ENCODE measurements at regions not wholly inside any gene's neighbourhood (a gene's known extent, or its start where the extent isn't known, plus 50 kb on each side); places are given as distances from the start of the nearest gene placed in this dataset.

GRCh38 chr1:48105165-48105564 lies 108.0 kb upstream of the TRABD2B start:
- Histone ChIP-seq H3K36me3 (ENCODE audit: insufficient read depth, low read length) (no peaks in the 10 kb centered on the region), H3K4me1 (ENCODE audit: insufficient read depth, low read length, severe bottlenecking) (no peaks in the 10 kb centered on the region), H2AFZ (ENCODE audit: low read length) (no peak overlapping the region), H4K20me1 (ENCODE audit: insufficient read depth, low read length) (no peaks in the 10 kb centered on the region), H3K27me3 (ENCODE audit: insufficient read depth, low read length) (no peaks in the 10 kb centered on the region), H3K4me2 (ENCODE audit: low read length) (no peak overlapping the region), H3K9ac (ENCODE audit: low read length) (no peak overlapping the region), H3F3A (ENCODE audit: insufficient read depth, low read length) (no peaks in the 10 kb centered on the region), H3K4me3 (ENCODE audit: low read depth, low read length, poor library complexity, severe bottlenecking) (no peak overlapping the region), H3K9me2 (ENCODE audit: low read depth, low read length) (no peaks in the 10 kb centered on the region), H3K27ac (ENCODE audit: low read depth, low read length, poor library complexity, severe bottlenecking) (no peak overlapping the region), H3K9me3 (ENCODE audit: low read length) (no peaks in the 10 kb centered on the region), H3K79me2 (ENCODE audit: insufficient read depth, low read length) (no peaks in the 10 kb centered on the region)
- TF ChIP-seq EZH2 (IDR thresholded peaks at IDR 0.05; ENCODE audit: borderline replicate concordance, low read length) = no peak
- TF ChIP-seq, protein P1, sequence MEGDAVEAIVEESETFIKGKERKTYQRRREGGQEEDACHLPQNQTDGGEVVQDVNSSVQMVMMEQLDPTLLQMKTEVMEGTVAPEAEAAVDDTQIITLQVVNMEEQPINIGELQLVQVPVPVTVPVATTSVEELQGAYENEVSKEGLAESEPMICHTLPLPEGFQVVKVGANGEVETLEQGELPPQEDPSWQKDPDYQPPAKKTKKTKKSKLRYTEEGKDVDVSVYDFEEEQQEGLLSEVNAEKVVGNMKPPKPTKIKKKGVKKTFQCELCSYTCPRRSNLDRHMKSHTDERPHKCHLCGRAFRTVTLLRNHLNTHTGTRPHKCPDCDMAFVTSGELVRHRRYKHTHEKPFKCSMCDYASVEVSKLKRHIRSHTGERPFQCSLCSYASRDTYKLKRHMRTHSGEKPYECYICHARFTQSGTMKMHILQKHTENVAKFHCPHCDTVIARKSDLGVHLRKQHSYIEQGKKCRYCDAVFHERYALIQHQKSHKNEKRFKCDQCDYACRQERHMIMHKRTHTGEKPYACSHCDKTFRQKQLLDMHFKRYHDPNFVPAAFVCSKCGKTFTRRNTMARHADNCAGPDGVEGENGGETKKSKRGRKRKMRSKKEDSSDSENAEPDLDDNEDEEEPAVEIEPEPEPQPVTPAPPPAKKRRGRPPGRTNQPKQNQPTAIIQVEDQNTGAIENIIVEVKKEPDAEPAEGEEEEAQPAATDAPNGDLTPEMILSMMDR (IDR thresholded peaks at IDR 0.05; ENCODE audit: low read length) = peak; percentile 10; the same call in 1 of the 2 replicates

GRCh38 chr1:48103495-48103894 lies 106.3 kb upstream of the TRABD2B start:
- no peaks in the 10 kb centered on the region for H3F3A ChIP-seq (ENCODE audit: insufficient read depth, low read length)
- no peaks in the 10 kb centered on the region for H3K4me1 ChIP-seq (ENCODE audit: insufficient read depth, low read length, severe bottlenecking)
- no peaks in the 10 kb centered on the region for H4K20me1 ChIP-seq (ENCODE audit: insufficient read depth, low read length)
- no peaks in the 10 kb centered on the region for H3K27me3 ChIP-seq (ENCODE audit: insufficient read depth, low read length)
- H3K9me2 ChIP-seq (ENCODE audit: low read depth, low read length) = no peaks in the 10 kb centered on the region
- no peak overlapping the region for H3K9ac ChIP-seq (ENCODE audit: low read length)
- no peaks in the 10 kb centered on the region for H3K36me3 ChIP-seq (ENCODE audit: insufficient read depth, low read length)
- H3K9me3 ChIP-seq (ENCODE audit: low read length) = no peaks in the 10 kb centered on the region
- H3K79me2 ChIP-seq (ENCODE audit: insufficient read depth, low read length) = no peaks in the 10 kb centered on the region
- H3K27ac ChIP-seq (ENCODE audit: low read depth, low read length, poor library complexity, severe bottlenecking) = no peak overlapping the region
- H2AFZ ChIP-seq (ENCODE audit: low read length) = no peak overlapping the region
- no peak overlapping the region for H3K4me2 ChIP-seq (ENCODE audit: low read length)
- no peak overlapping the region for H3K4me3 ChIP-seq (ENCODE audit: low read depth, low read length, poor library complexity, severe bottlenecking)
- TF ChIP-seq EZH2 (IDR thresholded peaks at IDR 0.05; ENCODE audit: borderline replicate concordance, low read length) = no peak
- TF ChIP-seq, protein P1 (IDR thresholded peaks at IDR 0.05; ENCODE audit: low read length) = no peak

DNA sequence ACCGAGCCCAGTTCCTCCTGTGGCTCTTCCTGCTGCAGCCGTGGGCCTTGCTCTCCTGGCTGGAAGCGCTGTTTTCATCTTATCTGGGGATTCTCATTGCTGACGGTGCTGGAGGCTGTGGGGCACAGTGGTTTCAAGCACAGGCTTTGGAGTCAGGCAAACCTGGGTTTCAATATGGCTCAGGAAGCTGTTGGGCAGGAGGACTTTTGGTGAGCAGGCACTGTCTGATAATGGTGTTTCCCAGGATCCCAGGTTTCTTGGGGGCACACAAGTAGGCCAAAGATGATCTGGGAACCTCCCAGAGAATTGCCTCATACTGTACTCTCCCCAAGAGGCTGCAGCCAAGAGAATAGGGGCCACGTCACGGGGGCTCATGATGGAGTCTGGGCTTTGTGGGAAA lies 105.6 kb upstream of the TRABD2B start:
- H3K27ac ChIP-seq (ENCODE audit: low read depth, low read length, poor library complexity, severe bottlenecking) = no peak overlapping the region
- no peaks in the 10 kb centered on the region for H3K79me2 ChIP-seq (ENCODE audit: insufficient read depth, low read length)
- no peak overlapping the region for H3K4me3 ChIP-seq (ENCODE audit: low read depth, low read length, poor library complexity, severe bottlenecking)
- H3K9me2 ChIP-seq (ENCODE audit: low read depth, low read length) = no peaks in the 10 kb centered on the region
- H3K9me3 ChIP-seq (ENCODE audit: low read length) = no peaks in the 10 kb centered on the region
- TF ChIP-seq EZH2 (IDR thresholded peaks at IDR 0.05; ENCODE audit: borderline replicate concordance, low read length) = no peak
- TF ChIP-seq, protein P1 (IDR thresholded peaks at IDR 0.05; ENCODE audit: low read length) = no peak
- no peaks in the 10 kb centered on the region for H3K36me3 ChIP-seq (ENCODE audit: insufficient read depth, low read length)
- H3K4me1 ChIP-seq (ENCODE audit: insufficient read depth, low read length, severe bottlenecking) = no peaks in the 10 kb centered on the region
- H2AFZ ChIP-seq (ENCODE audit: low read length) = no peak overlapping the region
- no peak overlapping the region for H3K4me2 ChIP-seq (ENCODE audit: low read length)
- no peaks in the 10 kb centered on the region for H4K20me1 ChIP-seq (ENCODE audit: insufficient read depth, low read length)
- no peaks in the 10 kb centered on the region for H3K27me3 ChIP-seq (ENCODE audit: insufficient read depth, low read length)
- H3K9ac ChIP-seq (ENCODE audit: low read length) = no peak overlapping the region
- H3F3A ChIP-seq (ENCODE audit: insufficient read depth, low read length) = no peaks in the 10 kb centered on the region

Measured in OCI-LY1 (cell line).